Stimulated activated CD4-positive, alpha-beta T cell treated with anti-CD3 and anti-CD28 coated beads, Interleukin-12 subunit alpha, Interleukin-12 subunit beta, amount 100 ng/mL, for 4 hours (primary cell): ENCODE measurements at regions not wholly inside any gene's neighbourhood (a gene's known extent, or its start where the extent isn't known, plus 50 kb on each side); places are given as distances from the start of the nearest gene placed in this dataset.
"Not testable (repeated sequence)": the region's sequence is repeated elsewhere in the genome, so short reads cannot be mapped to it uniquely, and the experiment has no call there.

Experiments used
- DNase-seq: peaks from one replicate; pipeline ENCODE4 v3.0.0-alpha.2; 2020

DNA sequence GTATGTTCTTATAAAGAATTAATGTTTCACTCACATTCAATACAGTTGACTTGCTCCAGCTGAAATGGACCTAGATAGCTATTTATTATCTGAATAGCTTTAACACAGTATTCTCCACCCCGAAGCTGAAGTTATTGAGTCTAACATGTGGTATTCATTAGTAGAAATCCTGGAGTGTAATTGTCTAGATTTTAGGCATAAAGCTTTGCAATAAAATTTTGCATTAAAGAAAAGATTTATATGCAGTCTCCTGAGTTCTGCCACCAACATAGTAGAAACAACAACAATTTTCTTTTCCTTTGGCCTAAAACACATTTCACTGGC, 90.2 kb upstream of the DCLK2 start:
- no peak for DNase-seq

DNA sequence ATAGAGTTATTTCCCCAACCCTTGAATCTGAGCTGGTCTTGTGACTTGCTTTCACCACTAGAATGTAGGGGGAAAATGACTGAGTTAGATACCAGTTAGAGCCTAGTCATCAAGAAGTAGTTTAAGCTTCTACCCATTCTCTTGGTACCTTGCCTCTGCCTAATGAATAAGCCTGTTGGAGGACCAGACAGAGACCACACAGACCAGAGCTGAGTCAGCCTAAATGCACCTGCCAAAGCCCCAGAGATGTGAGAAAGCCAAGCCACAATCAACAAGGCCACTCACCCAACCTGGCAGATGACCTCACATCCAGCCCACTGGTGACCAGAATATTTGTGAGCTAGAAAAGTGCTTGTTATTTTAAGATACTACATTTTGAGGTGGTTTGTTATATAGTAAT, 85.2 kb upstream of the DCLK2 start:
- no peak for DNase-seq

DNA sequence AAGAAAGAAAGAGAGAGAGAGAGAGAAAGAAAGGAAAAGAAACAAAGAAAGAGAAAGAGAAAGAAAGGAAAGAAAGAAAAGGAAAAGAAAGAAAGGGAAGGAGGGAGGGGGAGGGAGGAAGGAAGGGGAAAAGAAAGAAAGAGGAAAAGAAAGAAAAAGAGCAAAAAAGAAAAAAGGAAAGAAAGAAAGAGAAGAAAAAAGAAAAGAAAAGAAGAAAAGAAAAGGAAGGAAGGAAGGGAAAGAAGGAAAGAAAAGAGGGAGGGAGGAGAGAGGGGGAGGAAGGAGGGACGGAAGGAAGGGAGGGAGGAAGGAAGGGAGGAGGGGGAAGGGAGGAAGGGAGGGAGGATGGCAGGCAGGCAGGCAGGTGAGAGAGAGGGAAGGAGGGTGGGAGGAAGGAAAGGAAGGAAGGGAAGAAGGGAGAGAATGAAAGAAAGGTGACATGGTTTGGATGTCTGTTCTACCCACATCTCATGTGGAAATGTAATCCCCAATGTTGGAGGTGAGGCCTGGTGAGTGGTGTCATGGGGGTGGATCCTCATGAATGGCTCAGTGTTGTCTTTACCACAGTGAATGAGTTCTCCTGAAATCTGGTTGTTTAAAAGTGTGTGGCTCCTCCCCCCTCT, 83.0 kb upstream of the DCLK2 start:
- DNase-seq: no peak

DNA sequence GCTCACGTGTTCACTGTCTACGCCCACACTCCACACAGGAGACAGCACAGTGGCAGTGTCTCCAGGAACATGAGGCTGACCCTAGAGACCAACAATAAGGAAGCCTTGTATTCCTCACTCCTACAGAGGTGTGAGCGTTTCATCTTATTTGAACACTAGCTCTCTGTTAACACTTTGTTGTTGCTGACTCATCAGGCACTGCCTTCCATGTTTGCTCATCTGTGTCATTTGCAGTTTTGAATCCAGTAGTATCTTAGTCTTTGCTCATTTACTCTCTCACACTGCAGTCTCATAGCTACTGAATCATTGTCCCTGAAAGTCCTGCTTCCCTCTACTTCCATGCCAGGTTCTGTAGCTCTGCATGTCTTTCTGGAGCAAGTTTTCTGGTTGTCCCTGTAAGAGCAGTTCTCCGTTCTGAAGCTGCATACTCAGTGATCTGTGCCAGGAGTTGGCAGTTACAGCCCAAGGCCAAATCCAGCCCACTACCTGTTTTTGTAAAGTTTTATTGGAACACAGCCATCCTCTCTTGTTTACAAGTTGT, 80.3 kb upstream of the DCLK2 start:
- no peak for DNase-seq

DNA sequence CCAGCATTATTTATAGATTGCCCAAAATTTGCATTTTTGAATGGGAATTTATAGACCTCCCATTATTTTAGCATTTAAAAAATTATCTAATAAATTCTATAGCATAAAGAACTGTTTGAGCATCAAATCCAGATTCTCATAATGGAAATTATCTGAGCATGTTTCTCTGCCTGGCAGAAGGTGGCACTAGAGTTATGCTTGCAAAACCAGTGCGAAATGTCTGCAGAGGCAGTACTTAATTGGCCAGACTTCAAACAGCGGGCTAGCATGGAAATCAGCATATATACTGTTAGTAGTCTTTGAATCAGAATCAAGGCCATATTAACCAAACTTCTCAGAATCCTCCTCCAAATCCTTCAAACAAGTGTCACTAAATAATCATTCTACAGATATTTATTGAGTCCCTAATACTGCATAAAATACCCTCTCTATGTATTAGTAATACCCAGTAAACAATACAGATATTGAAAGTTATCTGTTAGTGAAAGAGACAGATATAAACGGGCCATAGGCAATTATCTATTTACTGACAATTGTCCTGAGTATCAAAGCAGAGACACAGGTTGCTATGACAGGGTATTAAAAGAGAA, 78.7 kb upstream of the DCLK2 start:
- no peak for DNase-seq

DNA sequence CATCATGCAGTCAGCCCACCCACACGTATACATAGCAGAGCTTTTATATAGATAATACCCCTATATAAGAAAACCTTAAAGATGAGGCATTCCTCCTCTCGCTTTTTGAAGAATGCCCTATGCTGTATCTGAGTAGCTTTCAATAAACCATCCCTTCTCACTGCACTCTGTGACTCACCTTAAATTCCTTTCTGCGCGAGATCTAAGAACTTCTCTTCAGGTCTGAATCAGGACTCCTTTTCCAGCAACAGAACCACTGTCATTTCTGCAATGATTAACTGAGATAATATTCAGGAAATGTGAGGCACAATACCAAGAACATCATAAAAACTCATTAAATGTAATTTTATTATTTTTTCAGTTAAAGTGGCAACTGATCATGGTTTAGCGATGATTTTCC, 76.4 kb upstream of the DCLK2 start:
- no peak for DNase-seq

DNA sequence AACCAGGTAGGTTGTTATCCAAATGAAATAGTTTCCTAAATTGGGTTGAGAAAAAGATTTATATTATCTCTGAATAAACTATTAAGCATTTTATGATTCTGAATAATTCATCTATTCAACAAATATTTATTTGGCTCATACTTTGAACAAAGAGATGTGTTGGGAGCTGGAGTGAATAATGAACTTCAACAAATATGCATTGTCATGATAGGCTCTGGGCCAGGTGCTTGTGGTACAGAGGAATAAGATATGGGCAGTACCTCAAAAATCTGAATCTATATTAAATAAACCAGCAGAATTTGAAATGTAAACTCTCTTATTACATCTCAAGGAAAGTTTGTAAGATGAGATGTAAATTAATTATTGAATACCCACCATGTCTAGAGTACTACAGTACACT, 75.7 kb upstream of the DCLK2 start:
- DNase-seq: no peak

DNA sequence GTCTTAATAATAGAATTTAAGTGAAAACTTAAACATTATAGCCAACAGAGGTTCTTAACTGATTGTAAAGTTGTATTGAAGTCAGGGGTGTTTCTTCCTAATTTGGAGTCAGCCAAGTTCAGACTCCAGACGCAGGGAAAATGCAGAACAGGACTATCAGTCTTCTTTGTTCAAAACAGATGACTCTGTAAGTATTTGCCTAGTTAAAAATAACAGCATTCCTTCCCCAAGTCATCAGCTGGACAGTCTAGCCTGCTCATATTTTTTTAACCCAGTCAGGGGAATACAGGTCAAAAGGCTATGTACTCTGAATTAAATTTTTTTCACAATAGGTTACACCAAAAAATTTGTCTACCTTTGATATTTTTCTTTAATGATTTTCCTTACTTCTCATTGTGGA, 73.8 kb upstream of the DCLK2 start:
- DNase-seq: no peak

DNA sequence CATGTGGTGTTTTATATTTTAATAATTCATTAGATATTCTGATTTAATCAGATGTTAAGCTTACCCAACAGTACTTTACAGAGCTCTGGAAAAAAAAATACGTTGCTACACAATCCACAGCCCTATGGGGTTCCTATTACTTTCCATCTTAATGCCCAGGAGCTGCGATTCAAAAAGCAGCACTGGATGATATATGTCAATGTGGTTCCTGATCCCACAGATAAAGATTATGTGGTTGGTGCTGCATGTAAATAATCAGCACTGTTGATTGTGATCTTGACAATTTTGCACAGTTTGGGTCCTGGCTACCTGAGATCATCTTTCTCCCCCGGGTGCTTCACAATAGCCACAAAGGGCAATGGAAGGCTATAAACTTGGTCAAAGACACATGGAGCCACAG, 72.7 kb upstream of the DCLK2 start:
- DNase-seq: no peak

DNA sequence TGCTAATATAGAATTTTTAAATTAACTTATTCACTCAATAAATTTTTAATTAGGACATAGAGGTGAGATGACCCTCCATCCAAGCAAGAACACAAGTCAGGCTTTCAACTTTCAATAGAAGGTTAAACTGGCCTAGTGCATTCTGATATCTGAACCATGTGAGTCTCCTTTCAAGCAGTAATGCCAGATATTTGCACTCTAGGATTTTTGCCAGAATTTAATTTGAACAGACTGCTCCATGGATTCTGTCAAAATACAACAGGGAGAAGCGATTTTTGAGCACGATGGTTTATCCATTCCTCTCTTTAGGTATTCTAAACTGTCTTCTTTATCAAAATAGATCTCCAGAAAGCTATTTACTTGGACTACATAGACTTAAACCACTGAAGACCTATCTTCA, 72.0 kb upstream of the DCLK2 start:
- DNase-seq: no peak

DNA sequence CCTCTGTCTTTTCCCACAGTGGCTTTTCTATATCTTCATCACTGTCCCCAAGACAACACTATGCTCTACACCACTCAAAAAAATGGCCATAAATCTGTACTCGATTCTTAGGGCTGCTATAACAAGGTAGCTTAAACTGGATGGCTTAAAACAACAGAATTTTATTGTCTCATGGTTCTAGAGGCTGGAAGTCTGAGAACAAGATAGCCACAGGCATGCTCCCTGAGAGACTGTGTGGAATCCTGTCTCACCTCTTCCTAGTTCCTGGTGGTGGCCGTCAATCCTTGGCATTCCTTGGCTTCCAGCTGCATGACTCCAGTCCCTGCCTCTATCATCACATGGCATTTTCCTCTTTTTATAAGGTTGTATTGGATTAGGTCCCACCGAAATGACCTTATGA, 70.7 kb upstream of the DCLK2 start:
- no peak for DNase-seq

DNA sequence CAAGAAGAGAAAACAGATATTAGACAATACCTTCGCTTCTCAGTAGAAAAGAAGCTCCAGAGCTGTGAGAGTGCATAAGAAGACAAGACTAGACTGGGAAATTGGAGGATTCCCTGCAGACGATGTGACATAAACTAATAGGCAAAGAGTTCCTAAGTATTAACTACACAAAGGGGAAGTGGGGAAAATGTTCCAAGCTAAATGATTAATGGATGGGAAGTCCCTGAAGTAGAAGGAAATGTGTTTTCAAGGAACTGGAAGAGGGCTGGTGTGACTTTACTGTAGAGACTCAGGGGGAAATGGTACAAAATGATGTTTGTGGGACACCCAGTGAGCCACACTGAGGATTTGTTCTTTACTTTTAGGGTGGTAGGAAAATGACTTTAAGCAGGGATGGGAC, 69.7 kb upstream of the DCLK2 start:
- no peak for DNase-seq

DNA sequence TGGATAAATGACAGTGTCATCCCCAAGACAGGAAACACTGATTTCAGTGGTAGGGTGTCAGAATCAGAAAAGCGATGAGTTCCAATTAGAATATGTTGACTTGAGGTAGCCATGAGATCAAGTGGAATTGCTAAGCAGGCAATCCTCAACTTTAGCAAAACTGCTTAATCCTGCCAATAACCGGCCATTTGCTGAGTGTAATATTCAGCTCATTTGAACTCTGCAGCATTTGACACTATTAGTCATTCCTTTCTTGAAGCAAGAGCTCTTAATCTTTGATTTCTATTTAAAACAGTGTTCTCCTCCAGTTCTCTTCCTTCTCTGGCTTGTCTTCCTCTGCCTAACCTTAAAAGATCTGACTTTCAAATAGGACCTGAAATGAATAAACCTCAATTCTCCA, 68.7 kb upstream of the DCLK2 start:
- no peak for DNase-seq

DNA sequence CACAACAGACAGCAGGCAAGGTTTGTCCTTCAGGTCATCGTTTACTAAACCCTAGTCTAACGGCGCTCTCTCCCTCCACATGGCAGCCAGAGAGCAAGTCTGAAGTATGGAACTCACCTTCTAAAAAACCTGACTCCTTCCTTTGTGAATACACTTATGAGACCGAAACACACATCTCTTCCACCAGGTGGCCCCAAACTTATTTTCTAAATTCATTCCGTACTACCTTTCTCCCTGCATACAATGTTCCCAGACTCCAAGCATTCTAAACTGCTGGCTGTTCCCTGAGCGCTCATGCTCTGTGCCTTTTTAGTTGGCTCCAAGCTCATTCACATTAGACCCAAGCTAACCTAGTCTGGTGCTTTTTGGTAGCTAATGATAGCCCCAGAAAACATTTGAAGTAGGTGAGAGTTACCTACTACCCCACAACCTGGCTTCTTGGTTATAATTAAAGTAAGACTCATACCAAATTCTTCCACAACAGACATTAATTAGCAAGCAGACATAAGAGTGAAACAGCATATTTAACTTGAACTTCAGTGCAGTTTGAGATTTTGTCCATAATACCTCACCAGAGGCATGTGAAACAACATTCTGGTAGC, 67.6 kb upstream of the DCLK2 start:
- no peak for DNase-seq

DNA sequence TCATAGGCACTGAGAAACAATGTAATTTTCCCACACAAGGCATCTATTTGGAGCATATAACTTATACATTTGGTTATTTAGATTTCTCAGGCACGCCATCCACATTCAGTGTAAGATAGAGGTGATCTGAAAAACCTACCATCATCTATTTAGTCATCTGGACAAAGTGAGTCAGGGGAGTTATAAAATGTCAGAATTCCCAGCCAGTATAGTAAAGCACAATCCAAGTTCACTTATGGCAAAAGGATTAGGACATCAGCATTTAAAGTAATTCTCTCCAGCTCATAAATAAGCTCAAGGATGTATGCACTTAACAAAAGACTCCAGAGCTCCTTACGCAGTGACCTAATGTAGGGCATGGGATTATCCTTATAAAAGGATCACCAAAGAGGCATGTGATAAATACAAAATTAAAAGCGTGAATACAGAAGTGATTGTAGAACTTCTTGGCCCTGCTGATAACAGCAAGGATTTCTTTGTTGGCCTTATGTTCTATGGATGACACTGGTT, 65.3 kb upstream of the DCLK2 start:
- no peak for DNase-seq

DNA sequence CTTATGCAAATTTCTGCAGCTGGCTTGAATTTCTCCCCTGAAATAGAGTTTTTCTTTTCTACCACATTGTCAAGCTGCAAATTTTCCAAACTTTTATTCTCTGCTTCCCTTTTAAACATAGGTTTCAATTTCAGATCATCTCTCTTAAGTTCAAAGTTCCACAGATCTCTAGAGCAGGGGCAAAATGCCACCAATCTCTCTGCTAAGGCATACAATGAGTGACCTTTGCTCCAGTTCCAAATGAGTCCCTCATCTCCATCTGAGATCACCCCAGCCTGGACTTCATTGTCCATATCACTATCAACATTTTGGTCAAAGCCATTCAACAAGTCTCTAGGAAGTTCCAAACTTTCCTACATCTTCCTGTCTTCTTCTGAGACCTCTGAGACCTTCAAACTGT, 62.3 kb upstream of the DCLK2 start:
- DNase-seq: not testable (repeated sequence)

DNA sequence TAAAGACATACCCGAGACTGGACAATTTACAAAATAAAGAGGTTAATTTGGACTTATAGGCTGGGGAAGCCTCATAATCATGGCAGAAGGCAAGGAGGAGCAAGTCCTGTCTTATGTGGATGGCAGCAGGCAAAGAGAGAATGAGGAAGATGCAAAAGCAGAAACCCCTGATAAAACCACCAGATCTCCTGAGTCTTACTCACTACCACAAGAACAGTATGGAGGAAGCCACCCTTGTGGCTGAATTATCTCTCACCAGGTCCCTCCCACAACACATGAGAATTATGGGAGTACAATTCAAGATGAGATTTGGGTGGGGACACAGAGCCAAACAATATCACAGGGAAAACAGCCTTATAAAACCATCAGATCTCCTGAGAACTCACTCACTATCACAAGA, 61.6 kb upstream of the DCLK2 start:
- not testable (repeated sequence) for DNase-seq

DNA sequence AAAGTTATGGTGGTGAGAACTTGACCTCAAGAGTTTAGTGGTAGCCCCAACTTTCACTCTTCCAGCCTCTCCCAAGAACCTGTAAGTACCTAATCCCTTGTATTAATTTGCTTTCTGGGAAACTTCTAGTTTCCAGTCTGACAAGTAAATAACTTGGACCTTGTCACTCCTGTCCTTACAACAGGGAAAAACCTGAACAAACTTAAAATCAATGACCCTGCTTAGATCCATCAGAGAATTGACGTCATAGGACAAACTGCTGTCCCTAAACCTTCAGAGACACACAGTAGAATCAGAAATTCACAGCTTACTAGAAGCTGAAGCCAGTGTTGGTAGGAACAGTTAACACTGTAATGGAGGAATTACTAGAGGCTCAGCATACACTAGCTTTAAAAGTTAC, 60.0 kb upstream of the DCLK2 start:
- no peak for DNase-seq

DNA sequence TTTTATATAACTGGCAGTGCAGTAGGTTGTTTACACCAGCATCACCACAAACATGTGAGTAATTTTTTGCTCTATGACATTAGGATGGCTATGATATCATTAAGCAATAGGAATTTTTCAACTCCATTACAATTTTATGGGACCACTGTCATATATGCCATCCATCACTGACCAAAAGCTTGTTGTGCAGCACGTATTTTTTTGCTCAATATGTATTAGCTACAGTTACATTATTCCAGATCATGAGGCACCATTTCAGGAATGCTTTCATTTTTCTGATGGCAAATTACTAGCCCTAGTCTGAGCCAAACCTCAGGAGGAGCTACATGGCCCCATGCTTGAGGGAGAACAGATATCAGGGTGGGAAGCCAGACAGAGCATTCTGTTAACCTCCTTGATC, 56.8 kb upstream of the DCLK2 start:
- no peak for DNase-seq

DNA sequence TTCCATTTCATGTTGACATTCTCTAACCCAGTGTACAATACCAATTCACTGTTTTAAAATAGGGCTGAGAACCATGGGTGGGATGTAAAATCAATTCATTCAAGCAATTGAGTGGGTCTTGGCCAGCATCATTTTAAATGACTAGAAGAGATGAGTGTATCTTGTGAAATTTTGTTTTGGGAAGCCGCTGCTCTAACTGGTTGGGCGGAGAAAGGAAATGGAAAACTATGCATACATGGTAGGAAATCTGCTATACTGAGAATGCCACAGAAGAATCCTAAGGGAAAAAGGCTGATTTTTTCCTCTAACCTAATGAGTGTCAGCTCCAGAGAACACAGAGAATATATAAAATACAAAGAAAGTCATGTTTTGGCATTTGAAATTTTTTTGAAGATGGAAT, 54.8 kb upstream of the DCLK2 start:
- DNase-seq: no peak

DNA sequence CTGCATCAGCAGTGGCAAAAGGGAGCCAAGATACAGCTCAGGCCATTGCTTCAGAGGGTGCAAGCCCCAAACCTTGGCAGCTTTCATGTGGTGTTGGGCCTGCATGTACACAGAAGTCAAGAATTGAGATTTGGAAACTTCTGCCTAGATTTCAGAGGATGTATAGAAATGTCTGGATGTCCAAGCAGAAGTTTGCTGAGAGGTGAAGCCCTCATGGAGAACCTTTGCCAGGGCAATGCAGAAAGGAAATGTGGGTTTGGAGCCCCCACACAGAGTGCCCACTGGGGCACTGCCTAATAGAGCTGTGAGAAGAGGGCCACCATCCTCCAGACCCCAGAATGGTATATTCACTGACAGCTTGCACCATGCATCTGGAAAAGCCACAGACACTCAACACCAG, 51.3 kb upstream of the DCLK2 start:
- DNase-seq: not testable (repeated sequence)
